ENCODE measurements at regions not wholly inside any gene's neighbourhood (a gene's known extent, or its start where the extent isn't known, plus 50 kb on each side); places are given as distances from the start of the nearest gene placed in this dataset.
"Not testable (repeated sequence)": the region's sequence is repeated elsewhere in the genome, so short reads cannot be mapped to it uniquely, and the experiment has no call there.

- DNase-seq (ENCODE audit: low read depth in 3 of 3, low spot score in 2 of 3) = no peak
These were observed 68.1 kb upstream of the DCD start for GRCh38 chr12:54716261-54716660.

GRCh38 chr12:54713876-54714275, 65.7 kb upstream of the DCD start:
- DNase-seq (ENCODE audit: low read depth in 3 of 3, low spot score in 2 of 3) = not testable (repeated sequence)

- no peak for DNase-seq (ENCODE audit: low read depth in 3 of 3, low spot score in 2 of 3)
These were observed 63.5 kb upstream of the DCD start for GRCh38 chr12:54711669-54712068.

- DNase-seq (ENCODE audit: low read depth in 3 of 3, low spot score in 2 of 3) = no peak
These were observed 60.7 kb upstream of the DCD start for GRCh38 chr12:54708826-54709225.

- DNase-seq (ENCODE audit: low read depth in 3 of 3, low spot score in 2 of 3) = no peak
These were observed 56.0 kb upstream of the DCD start for GRCh38 chr12:54704202-54704601.

GRCh38 chr12:54701940-54702592, 53.9 kb upstream of the DCD start:
- DNase-seq (ENCODE audit: low read depth in 3 of 3, low spot score in 2 of 3) = no peak

- DNase-seq (ENCODE audit: low read depth in 3 of 3, low spot score in 2 of 3) = no peak
These were observed 52.7 kb upstream of the DCD start for GRCh38 chr12:54700849-54701248.

- DNase-seq (ENCODE audit: low read depth in 3 of 3, low spot score in 2 of 3) = no peak
These were observed 52.1 kb upstream of the DCD start for GRCh38 chr12:54700301-54700700.
